C1 segment of cervical spinal cord (tissue), 14 donors: ENCODE measurements at regions not wholly inside any gene's neighbourhood (a gene's known extent, or its start where the extent isn't known, plus 50 kb on each side); places are given as distances from the start of the nearest gene placed in this dataset.

Experiments used
- DNase-seq, 14 donors: peaks; one replicate each; lab custom pipeline; 2025; lab: John Stamatoyannopoulos, UW

GRCh38 chrX:20523626-20524312, 257.1 kb upstream of the RPS6KA3 start:
- DNase-seq: no peak

- DNase-seq: no peak
Observed at GRCh38 chrX:20522420-20522819, 255.7 kb upstream of the RPS6KA3 start.

DNA sequence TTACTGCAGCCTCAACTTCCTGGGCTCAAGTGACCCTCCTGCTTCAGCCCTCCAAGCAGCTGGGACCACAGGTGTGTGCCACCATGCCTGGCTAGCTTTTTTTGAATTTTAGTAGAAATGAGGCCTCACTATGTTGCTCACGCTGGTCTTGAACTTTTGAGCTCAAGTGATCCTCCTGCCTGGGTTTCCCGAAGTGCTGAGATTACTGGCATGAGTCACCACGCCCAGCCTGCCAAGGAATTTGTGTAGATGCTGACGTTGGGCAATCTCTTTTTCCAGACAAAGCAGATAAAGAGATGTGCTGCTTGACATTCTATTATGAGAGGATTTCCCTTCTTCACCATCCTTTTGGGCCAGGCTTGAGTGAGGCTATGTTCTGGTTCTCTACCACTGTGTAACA, 254.5 kb upstream of the RPS6KA3 start:
- DNase-seq: no peak

- DNase-seq: no peak
Observed at GRCh38 chrX:20519826-20520225, 253.1 kb upstream of the RPS6KA3 start.

DNA sequence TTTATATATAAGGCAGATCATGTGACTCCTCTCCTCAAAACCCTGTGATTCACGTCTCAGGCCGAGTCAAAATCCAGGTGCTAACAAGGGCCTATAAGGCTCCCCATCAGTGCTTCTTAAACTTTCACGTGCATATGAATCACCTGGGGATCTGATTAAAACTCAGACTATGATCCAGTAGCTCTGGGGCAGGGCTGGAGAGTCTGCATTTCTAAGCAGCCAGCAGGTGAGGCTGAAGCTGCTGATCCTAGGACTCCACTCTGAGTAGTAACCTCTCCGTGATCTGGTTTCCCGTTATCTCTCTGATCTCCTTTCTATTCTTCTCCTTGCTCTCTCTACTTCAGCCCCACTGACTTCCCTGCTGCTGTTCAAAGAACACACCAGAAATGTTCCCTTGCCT, 252.4 kb upstream of the RPS6KA3 start:
- DNase-seq: no peak

DNA sequence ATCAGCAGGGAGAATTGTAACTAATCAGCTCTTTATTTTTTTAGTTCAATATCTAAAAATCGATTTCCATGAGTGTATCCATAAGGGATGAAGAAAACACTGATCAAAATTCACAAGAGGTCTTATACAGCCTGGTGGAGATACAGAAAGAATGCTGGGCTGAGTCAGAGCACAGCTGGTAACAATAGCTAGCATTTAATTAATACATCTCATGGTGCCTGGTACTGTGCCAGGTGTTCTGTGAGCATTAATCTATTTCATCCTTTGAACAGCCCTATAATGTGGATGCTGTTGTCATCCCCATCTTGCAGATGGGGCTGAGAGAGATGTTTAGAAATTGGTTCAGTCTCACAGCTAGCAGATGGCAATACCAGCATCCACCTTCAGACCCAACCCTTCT, 250.9 kb upstream of the RPS6KA3 start:
- DNase-seq: no peak

- no peak for DNase-seq
Observed at GRCh38 chrX:20515841-20516461, 249.2 kb upstream of the RPS6KA3 start.

- no peak for DNase-seq
Observed at GRCh38 chrX:20514358-20514757, 247.6 kb upstream of the RPS6KA3 start.

- no peak for DNase-seq
Observed at GRCh38 chrX:20513185-20513584, 246.5 kb upstream of the RPS6KA3 start.

GRCh38 chrX:20511792-20512191, 245.1 kb upstream of the RPS6KA3 start:
- no peak for DNase-seq

DNA sequence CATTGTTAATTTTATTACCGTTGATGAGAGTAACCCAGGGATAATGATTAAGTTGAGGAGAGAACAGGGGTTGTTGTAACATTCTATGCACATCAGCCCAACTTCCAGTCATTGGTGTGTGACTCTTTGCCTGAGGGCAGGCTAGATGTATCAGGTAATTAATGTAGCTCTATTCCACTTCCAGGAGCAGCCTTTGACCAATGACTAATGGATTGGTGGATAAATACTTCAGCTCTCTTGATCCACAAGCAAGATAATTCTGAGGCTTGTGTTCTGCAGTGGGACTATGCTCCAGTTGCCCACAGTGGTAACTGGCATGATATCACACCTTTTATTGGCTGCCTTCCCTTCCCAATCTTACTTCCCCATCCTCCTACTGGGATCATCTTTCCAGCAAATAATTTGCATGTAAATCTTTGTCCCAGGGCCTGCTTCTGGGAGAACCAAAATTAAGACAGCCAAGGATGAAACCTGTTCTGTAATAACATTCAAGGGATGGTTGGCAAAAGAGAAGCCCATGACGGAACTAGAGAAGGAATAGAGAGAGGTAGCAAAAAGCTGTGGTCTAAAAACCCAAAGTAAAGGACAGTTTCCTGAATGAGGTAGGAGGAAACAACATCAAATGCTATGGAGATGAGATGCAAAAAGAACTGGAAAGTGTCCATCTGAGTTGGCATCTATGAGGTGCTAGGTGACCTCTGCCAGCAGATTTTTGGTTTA, 241.4 kb upstream of the RPS6KA3 start:
- peak in 1 of 14 donors; percentile 58 for DNase-seq

DNA sequence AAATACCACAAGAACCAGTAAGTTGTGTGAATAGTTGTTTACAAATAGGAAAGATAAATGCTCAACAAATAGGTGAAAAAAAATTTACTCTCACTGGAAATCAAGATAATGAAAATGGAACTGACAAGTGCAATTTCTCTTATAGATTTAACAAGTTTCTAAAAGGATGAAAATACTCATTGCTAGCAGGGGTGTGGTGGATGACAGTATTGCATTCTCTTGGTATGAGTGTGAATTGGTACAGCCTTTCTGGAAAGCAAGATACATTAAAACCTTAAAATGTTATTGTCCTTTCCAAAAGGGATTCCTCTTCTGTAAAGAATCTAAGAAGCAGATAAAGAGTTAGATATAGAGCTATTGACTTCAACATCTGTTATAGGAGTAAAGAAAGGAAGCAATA, 240.0 kb upstream of the RPS6KA3 start:
- DNase-seq: no peak

GRCh38 chrX:20500949-20501348, 234.2 kb upstream of the RPS6KA3 start:
- DNase-seq: peak in 1 of 14 donors; percentile 14

- no peak for DNase-seq
Observed at GRCh38 chrX:20500171-20500865, 233.6 kb upstream of the RPS6KA3 start.

GRCh38 chrX:20499763-20500162, 233.1 kb upstream of the RPS6KA3 start:
- no peak for DNase-seq

DNA sequence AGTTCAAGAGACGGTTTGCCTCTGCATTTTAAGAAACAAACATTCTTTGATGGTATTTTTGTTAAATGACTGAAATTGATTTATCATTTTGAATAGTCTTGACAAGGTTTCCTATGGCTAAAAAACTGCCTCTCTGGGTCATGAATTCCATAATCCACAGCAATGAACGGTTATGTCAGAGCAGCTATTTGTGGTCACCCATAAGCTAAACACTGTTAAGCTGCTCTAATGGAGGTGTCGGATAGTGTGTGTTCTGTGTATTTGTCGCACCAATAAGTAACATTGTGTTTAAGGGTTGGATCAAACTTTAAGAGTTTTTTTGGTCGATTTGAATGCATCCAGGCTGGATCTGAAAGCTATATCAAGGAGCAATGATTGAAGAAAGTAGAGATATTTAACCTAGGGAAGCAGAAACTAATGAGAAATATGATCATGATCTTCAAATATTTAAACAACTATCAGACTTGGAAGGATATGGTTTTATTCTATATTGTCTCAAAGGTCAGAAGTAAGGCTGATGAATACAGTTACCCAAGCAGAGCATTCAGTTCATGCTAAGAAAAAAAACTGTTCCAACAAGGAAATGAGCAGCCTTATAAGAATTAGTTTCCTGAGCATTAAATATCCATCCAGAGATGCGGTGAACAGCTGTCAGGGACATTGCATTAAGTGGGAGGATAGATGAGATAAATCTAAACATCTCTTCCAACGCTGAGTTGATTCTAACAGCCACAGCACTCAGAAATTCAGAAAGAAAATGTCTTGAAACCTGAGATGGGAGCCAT, 232.3 kb upstream of the RPS6KA3 start:
- no peak for DNase-seq

DNA sequence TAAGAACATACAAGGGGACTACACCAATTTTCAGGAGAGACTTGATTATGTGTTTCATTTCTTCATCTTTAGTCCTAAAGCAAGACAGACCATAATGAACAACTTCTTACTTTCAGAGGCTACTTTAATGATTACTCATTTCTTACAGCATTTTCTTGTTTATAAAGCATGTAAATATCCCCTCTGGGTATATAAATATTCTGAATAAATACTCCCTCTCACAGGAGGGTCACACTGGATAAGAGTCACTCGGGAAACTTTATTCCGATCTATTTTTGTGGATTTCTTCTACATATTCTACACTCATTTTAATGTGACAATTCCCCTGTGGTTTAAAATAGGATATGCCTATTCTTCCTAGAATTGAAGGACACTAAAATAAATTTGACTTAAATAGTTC, 228.9 kb upstream of the RPS6KA3 start:
- no peak for DNase-seq

GRCh38 chrX:20488473-20488872, 221.8 kb upstream of the RPS6KA3 start:
- no peak for DNase-seq

DNA sequence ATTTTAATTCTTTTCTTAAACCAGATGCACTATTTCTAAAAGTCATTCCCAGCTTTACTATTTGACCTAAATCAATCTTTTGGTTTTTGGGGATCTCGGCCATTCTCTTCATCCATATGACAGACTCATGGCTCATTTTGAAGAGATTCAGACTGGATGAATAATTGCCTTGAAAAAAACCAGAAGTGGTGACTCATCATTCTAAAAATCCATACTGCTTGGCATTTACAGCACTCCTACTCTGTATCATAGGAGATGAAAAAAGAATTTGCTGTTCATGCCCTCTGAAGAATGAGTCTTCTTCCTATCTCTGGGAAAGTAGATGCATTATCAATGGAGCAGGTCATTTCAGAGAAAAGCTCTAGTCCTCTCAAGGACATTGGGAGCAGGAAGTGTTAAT, 220.5 kb upstream of the RPS6KA3 start:
- DNase-seq: no peak

GRCh38 chrX:20481632-20482031, 214.9 kb upstream of the RPS6KA3 start:
- no peak for DNase-seq

- no peak for DNase-seq
Observed at GRCh38 chrX:20479896-20480295, 213.2 kb upstream of the RPS6KA3 start.

DNA sequence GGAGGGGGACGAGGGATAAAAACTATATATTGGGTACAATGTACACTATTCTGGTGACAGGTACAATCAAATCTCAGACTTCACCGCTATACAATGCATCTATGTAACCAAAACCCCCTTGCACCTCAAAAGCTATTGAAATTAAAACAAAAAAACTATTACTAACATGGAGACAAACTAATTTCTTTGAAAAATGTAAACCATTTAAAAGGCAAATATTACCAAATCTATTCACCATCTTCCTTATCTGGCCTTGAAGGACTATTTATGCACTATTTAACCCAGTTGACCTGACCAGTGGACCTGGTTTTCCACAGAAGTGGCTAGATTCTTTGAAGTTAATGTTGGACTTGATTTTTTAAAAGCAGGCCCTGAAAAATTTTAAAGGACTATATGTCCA, 212.3 kb upstream of the RPS6KA3 start:
- DNase-seq: no peak
